ENCODE measurements at regions not wholly inside any gene's neighbourhood (a gene's known extent, or its start where the extent isn't known, plus 50 kb on each side); places are given as distances from the start of the nearest gene placed in this dataset.
A peak's percentile ranks its signal among the peaks of the same experiment; 100 is the strongest.

DNA sequence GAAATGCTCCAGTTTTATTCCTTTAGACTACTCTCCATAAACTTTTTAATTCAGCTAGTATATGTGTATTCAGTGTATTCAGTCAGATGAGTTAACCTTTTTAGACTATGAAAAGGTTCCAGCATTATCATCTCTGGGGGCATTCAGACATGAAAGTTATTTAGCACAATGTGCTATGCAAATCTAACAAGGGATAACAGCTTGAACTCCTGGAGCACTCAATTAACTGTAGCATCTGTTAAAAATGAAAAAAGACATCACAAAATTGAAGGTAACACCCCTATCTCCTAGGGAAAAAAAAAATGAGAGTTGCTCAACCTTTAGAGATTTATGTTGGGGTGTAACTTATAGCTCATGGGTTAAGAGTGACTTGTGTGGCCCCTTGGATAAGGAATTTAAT is 211.5 kb downstream of the PHLDA1 start:
- intact Hi-C loops (cut with DNase I) = no loop called here
- Histone ChIP-seq H3K4me1 (no peaks in the 10 kb centered on the region), H3K27ac (no peak overlapping the region)

DNA sequence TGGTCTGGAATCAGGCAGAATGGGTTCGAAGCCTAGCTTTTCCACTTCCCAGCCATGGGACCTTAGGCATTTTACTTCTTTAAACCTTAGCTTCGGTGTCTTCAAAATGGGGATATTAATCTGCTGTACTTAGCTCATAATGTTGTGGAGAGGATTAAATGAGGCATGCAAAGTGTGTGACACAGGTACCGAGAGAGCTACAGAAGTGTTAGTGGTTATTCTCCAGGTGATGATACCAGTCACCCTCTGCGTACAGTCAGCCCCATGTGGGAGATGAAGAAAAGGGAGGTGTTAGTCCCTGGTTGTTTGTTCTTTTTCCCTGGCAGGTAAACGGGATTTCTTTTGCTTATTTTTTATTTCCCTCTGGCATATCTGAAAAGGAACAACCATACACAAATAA is 212.1 kb downstream of the PHLDA1 start:
- Histone ChIP-seq H3K27me3 (no peaks in the 10 kb centered on the region), H3K27ac (no peak overlapping the region), H3K9me3 (no peaks in the 10 kb centered on the region), H3K36me3 (replicated peaks in 1 of 2; ENCODE audit: insufficient read depth in 1 of 2, low read depth in 2 of 2) (no peaks in the 10 kb centered on the region), H3K4me1 (no peaks in the 10 kb centered on the region), H3K4me3 (no peak overlapping the region)
- 79 to 84% methylated on average over 5 of the region's 5 CpGs for WGBS, 2 donors
- TF ChIP-seq POLR2A (IDR thresholded peaks at IDR 0.05) = no peak
- TF ChIP-seq, protein P1, sequence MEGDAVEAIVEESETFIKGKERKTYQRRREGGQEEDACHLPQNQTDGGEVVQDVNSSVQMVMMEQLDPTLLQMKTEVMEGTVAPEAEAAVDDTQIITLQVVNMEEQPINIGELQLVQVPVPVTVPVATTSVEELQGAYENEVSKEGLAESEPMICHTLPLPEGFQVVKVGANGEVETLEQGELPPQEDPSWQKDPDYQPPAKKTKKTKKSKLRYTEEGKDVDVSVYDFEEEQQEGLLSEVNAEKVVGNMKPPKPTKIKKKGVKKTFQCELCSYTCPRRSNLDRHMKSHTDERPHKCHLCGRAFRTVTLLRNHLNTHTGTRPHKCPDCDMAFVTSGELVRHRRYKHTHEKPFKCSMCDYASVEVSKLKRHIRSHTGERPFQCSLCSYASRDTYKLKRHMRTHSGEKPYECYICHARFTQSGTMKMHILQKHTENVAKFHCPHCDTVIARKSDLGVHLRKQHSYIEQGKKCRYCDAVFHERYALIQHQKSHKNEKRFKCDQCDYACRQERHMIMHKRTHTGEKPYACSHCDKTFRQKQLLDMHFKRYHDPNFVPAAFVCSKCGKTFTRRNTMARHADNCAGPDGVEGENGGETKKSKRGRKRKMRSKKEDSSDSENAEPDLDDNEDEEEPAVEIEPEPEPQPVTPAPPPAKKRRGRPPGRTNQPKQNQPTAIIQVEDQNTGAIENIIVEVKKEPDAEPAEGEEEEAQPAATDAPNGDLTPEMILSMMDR (IDR thresholded peaks at IDR 0.05) = no peak
- ATAC-seq (no peak), DNase-seq (no peak)
- intact Hi-C loops (cut with DNase I) = no loop called here

More for the DNA sequence above, 211.5 kb downstream of the PHLDA1 start:
- ATAC-seq (no peak), DNase-seq (no peak)
- Histone ChIP-seq H3K27me3 (no peaks in the 10 kb centered on the region), H3K4me3 (no peak overlapping the region), H3K9me3 (no peaks in the 10 kb centered on the region), H3K36me3 (replicated peaks in 1 of 2; ENCODE audit: insufficient read depth in 1 of 2, low read depth in 2 of 2) (no peaks in the 10 kb centered on the region)
- no peak for TF ChIP-seq POLR2A (IDR thresholded peaks at IDR 0.05)
- TF ChIP-seq, protein P1 (IDR thresholded peaks at IDR 0.05) = no peak

DNA sequence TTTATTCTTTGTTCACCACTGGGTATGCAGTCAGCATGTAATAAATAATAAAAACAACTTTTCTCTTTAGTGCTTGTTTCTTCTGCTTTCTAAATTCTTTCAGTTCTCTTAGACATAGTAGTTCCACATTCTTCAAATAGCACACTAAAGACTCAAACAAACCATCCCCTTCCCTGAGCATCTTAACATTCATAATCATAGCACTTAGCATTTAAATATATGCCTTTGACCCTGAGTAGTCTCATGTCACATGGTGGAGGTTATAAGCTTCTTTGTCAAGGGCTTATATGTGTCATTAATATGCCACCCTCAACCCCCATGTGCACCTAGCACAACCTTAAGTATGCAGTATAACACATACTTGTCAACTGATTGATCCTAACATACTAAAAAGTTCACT is 212.7 kb downstream of the PHLDA1 start:
- DNase-seq (no peak), ATAC-seq (no peak)
- no peak for TF ChIP-seq POLR2A (IDR thresholded peaks at IDR 0.05)
- TF ChIP-seq, protein P1 (IDR thresholded peaks at IDR 0.05) = no peak
- Histone ChIP-seq H3K4me3 (no peak overlapping the region), H3K27ac (no peak overlapping the region), H3K4me1 (no peaks in the 10 kb centered on the region), H3K36me3 (replicated peaks in 1 of 2; ENCODE audit: insufficient read depth in 1 of 2, low read depth in 2 of 2) (no peaks in the 10 kb centered on the region), H3K9me3 (no peaks in the 10 kb centered on the region), H3K27me3 (no peaks in the 10 kb centered on the region)
- intact Hi-C loops (cut with DNase I) = no loop called here

DNA sequence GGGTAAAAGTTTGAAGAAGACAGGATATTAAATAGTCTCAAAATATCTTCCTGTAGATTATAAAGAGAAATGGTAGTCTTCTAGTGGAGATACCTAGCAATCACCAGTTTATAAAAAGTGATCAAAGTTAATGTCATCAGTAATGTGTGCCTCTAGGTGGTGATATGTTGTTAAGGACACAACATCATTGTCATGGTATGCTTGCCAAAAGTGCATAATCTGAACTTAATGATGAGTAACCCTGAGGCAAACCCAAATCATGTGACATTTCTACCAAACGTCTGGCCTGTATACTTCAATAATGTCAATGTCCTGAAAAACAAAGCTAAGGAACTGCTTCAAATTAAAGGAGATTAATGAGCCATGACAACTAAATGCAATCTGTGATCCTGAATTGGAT is 214.7 kb downstream of the PHLDA1 start:
- 0 to 4% methylated on average over 1 of the region's 1 CpG for WGBS, 2 donors
- Histone ChIP-seq H3K36me3 (replicated peaks in 1 of 2; ENCODE audit: insufficient read depth in 1 of 2, low read depth in 2 of 2) (no peaks in the 10 kb centered on the region), H3K4me1 (no peaks in the 10 kb centered on the region), H3K4me3 (no peak overlapping the region), H3K27ac (no peak overlapping the region), H3K27me3 (no peaks in the 10 kb centered on the region), H3K9me3 (no peaks in the 10 kb centered on the region)
- DNase-seq (no peak), ATAC-seq (no peak)
- TF ChIP-seq POLR2A (IDR thresholded peaks at IDR 0.05) = no peak
- TF ChIP-seq, protein P1 (IDR thresholded peaks at IDR 0.05) = peak in 4 of 7 experiments; percentile 15 to 36 (median 32)
- intact Hi-C loops (cut with DNase I) = no loop called here

DNA sequence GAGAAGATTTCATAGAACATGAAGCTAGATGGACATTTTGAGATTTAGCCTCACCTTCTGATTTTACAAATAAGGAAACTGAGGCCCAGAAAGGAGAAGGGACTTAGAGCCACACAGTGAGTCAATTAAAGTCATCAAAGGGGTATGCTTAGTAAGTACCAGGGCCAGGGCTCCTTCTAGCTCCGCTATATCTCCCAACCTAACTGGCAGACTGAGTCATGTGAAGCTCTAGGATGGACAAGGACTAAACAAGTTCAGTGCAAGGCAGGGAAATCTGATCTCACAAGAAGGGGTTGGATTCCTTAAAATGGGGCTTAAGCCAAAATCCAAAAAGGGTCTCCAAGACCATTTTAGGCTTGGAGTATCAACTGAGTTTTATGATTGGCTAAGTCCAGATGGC is 215.8 kb downstream of the PHLDA1 start:
- intact Hi-C loops (cut with DNase I) = no loop called here
- 81 to 100% methylated on average over 1 of the region's 1 CpG for WGBS, 2 donors

More for the DNA sequence above, 215.8 kb downstream of the PHLDA1 start:
- H3K9me3 ChIP-seq = no peaks in the 10 kb centered on the region
- H3K4me3 ChIP-seq = no peak overlapping the region
- no peak for DNase-seq
- no peak for ATAC-seq
- H3K27ac ChIP-seq = no peak overlapping the region
- H3K36me3 ChIP-seq (replicated peaks in 1 of 2; ENCODE audit: insufficient read depth in 1 of 2, low read depth in 2 of 2) = no peaks in the 10 kb centered on the region
- H3K4me1 ChIP-seq = no peaks in the 10 kb centered on the region
- no peaks in the 10 kb centered on the region for H3K27me3 ChIP-seq
- TF ChIP-seq POLR2A (IDR thresholded peaks at IDR 0.05) = no peak
- TF ChIP-seq, protein P1 (IDR thresholded peaks at IDR 0.05) = no peak

Data from body of pancreas (tissue), 4 donors.